CD4-positive, alpha-beta T cell (primary cell): ENCODE measurements at regions not wholly inside any gene's neighbourhood (a gene's known extent, or its start where the extent isn't known, plus 50 kb on each side); places are given as distances from the start of the nearest gene placed in this dataset.

Source experiments
- ATAC-seq: fragments of 200-7000 bp; cut with Tn5 transposase; one replicate; pipeline ENCODE4 v1.10.0; 2022; ENCODE audit warnings: mild to moderate bottlenecking; ENCODE audit not compliant: poor library complexity
- CTCF ChIA-PET: fragments of 350-600 bp; sonication (Branson Sonifier 250); formaldehyde crosslinking; loops from one replicate; lab custom pipeline; 2021; ENCODE audit warnings: antibody characterized with exemption, inconsistent platforms; lab: Charles Lee
- POLR2A ChIA-PET: fragments of 350-600 bp; sonication (Branson Sonifier 250); formaldehyde crosslinking; loops from one replicate; lab custom pipeline; 2021; ENCODE audit warnings: antibody characterized with exemption, inconsistent platforms; lab: Charles Lee
- DNase-seq, 14 experiments: peaks; one replicate each; pipeline ENCODE4 v3.0.0-alpha.2; 2013 to 2020; ENCODE audit warnings: mixed read lengths in 2 of 14
- H3K27ac ChIP-seq, 2 donors: one replicate each; pipeline versions ENCODE4 v1.5.1 to v1.7.0; 2013; ENCODE audit warnings: low read length in 2 of 2, low read depth in 1 of 2, mild to moderate bottlenecking in 1 of 2
- H3K27me3 ChIP-seq, 2 experiments: 1 replicate in 1 of 2; 2 replicates in 1 of 2; pipeline versions ENCODE4 v1.6.1 to v1.7.0; 2013; ENCODE audit warnings: low read length in 2 of 2, control low read depth in 1 of 2, mild to moderate bottlenecking in 1 of 2, moderate library complexity in 1 of 2; ENCODE audit not compliant: insufficient read depth in 2 of 2, control insufficient read depth in 1 of 2
- H3K36me3 ChIP-seq: one replicate; pipeline ENCODE4 v1.6.1; 2013; ENCODE audit warnings: low read length, control low read depth; ENCODE audit not compliant: insufficient read depth
- H3K4me1 ChIP-seq: one replicate; pipeline ENCODE4 v1.6.1; 2013; ENCODE audit warnings: low read length, control low read depth; ENCODE audit not compliant: insufficient read depth
- H3K4me3 ChIP-seq: one replicate; pipeline ENCODE4 v1.5.1; 2013; ENCODE audit warnings: mild to moderate bottlenecking, low read length, moderate library complexity
- H3K9me3 ChIP-seq, 2 experiments: 1 replicate in 1 of 2; 2 replicates in 1 of 2; pipeline versions ENCODE4 v1.6.1 to v1.7.0; 2013; ENCODE audit warnings: low read length in 2 of 2, mild to moderate bottlenecking in 2 of 2, control low read depth in 1 of 2, moderate library complexity in 1 of 2; ENCODE audit not compliant: control insufficient read depth in 1 of 2, insufficient read depth in 1 of 2
- H3K27ac Mint-ChIP-seq: one replicate; pipeline ENCODE4 v1.8.0; 2020; ENCODE audit warnings: mixed read lengths
- H3K27me3 Mint-ChIP-seq: one replicate; pipeline ENCODE4 v1.8.0; 2021; ENCODE audit warnings: mixed read lengths
- H3K36me3 Mint-ChIP-seq: one replicate; pipeline ENCODE4 v1.8.0; 2021; ENCODE audit warnings: low read depth, mixed read lengths
- H3K4me1 Mint-ChIP-seq: one replicate; pipeline ENCODE4 v1.8.0; 2021; ENCODE audit warnings: low read depth, mixed read lengths
- H3K4me3 Mint-ChIP-seq: one replicate; pipeline ENCODE4 v1.8.0; 2020; ENCODE audit warnings: mild to moderate bottlenecking, mixed read lengths
- H3K9me3 Mint-ChIP-seq: one replicate; pipeline ENCODE4 v1.8.0; 2020; ENCODE audit warnings: mixed read lengths
- CTCF ChIP-seq: fragments of 200-600 bp; IDR thresholded peaks from one replicate; pipeline ENCODE4 v1.8.0; 2022; ENCODE audit warnings: antibody characterized with exemption, mild to moderate bottlenecking
- intact Hi-C, 2 experiments: fragments of 100-400 bp; cut with DNase I in 1 of 2; cut with micrococcal nuclease in 1 of 2; formaldehyde crosslinking; loops; one replicate each; pipeline versions ENCODE4 v1.15.1 to v1.9.0; 2023 to 2025; cut with DNase I, micrococcal nuclease

GRCh38 chr10:37671802-37672201 lies 185.6 kb downstream of the ZNF248 start:
- ChIA-PET CTCF (no interaction called here), POLR2A (no interaction called here)
- Histone ChIP-seq H3K4me3 (no peak overlapping the region), H3K36me3 (no peaks in the 10 kb centered on the region), H3K27ac (no peak overlapping the region), H3K27me3 (no peaks in the 10 kb centered on the region), H3K9me3 (peaks cover 6 to 9% of the 10 kb centered on the region in 2 experiments), H3K4me1 (no peaks in the 10 kb centered on the region)
- ATAC-seq (no peak), DNase-seq (no peak)
- intact Hi-C loops = no loop called here
- no peak for TF ChIP-seq CTCF
- Mint-ChIP-seq H3K27me3 (no peaks in the 10 kb centered on the region), H3K9me3 (peaks cover 20% of the 10 kb centered on the region), H3K27ac (no peak overlapping the region), H3K4me3 (no peak overlapping the region), H3K36me3 (no peaks in the 10 kb centered on the region), H3K4me1 (no peaks in the 10 kb centered on the region)

- H3K27me3 Mint-ChIP-seq = no peaks in the 10 kb centered on the region
- Histone ChIP-seq H3K27me3 (no peaks in the 10 kb centered on the region), H3K4me3 (no peak overlapping the region), H3K9me3 (peaks cover 6 to 11% of the 10 kb centered on the region in 2 experiments), H3K4me1 (no peaks in the 10 kb centered on the region), H3K27ac (no peak overlapping the region), H3K36me3 (no peaks in the 10 kb centered on the region)
- ChIA-PET CTCF (no interaction called here), POLR2A (no interaction called here)
- intact Hi-C loops = no loop called here
- no peak overlapping the region for H3K4me3 Mint-ChIP-seq
- H3K4me1 Mint-ChIP-seq = no peaks in the 10 kb centered on the region
- H3K27ac Mint-ChIP-seq = no peak overlapping the region
- H3K9me3 Mint-ChIP-seq = peaks cover 22% of the 10 kb centered on the region
- no peak for DNase-seq
- no peak for TF ChIP-seq CTCF
- no peak for ATAC-seq
- no peaks in the 10 kb centered on the region for H3K36me3 Mint-ChIP-seq
These were observed 189.7 kb downstream of the ZNF248 start for GRCh38 chr10:37667736-37668135.

- no peak for DNase-seq
These were observed 202.9 kb downstream of the ZNF248 start for GRCh38 chr10:37654466-37654865.

More at GRCh38 chr10:37654466-37654865, 202.9 kb downstream of the ZNF248 start:
- H3K36me3 Mint-ChIP-seq = peaks cover 4% of the 10 kb centered on the region
- no peaks in the 10 kb centered on the region for H3K4me1 Mint-ChIP-seq
- Histone ChIP-seq H3K36me3 (no peaks in the 10 kb centered on the region), H3K9me3 (peaks cover 9 to 21% of the 10 kb centered on the region in 2 experiments), H3K27ac (no peak overlapping the region), H3K4me3 (no peak overlapping the region), H3K4me1 (no peaks in the 10 kb centered on the region), H3K27me3 (no peaks in the 10 kb centered on the region)
- CTCF ChIA-PET = no interaction called here
- no peaks in the 10 kb centered on the region for H3K27me3 Mint-ChIP-seq
- no peak overlapping the region for H3K27ac Mint-ChIP-seq
- no peak for TF ChIP-seq CTCF
- peaks cover 28% of the 10 kb centered on the region for H3K9me3 Mint-ChIP-seq
- no peak for ATAC-seq
- POLR2A ChIA-PET = no interaction called here
- no peak overlapping the region for H3K4me3 Mint-ChIP-seq
- intact Hi-C loops = no loop called here
